Left colon (tissue), 2 donors: ENCODE measurements at regions not wholly inside any gene's neighbourhood (a gene's known extent, or its start where the extent isn't known, plus 50 kb on each side); places are given as distances from the start of the nearest gene placed in this dataset.

Source experiments
- ATAC-seq: fragments of 200-7000 bp; cut with Tn5 transposase; one replicate; pipeline ENCODE4 v1.9.1; 2020; ENCODE audit warnings: mild to moderate bottlenecking, moderate library complexity
- DNase-seq, 2 donors: peaks; one replicate each; pipeline ENCODE4 v3.0.0-alpha.2; 2020
- intact Hi-C, 2 donors: fragments of 100-400 bp; cut with DNase I in 1 of 2; cut with micrococcal nuclease in 1 of 2; formaldehyde crosslinking; loops; one replicate each; pipeline versions ENCODE4 v1.11.2 to v1.14.0; 2022; cut with DNase I, micrococcal nuclease
- donor health status: DM: no; HTN: no; CAD: no.
- donor health status: DM: yes; HTN: yes; CAD: no.

DNA sequence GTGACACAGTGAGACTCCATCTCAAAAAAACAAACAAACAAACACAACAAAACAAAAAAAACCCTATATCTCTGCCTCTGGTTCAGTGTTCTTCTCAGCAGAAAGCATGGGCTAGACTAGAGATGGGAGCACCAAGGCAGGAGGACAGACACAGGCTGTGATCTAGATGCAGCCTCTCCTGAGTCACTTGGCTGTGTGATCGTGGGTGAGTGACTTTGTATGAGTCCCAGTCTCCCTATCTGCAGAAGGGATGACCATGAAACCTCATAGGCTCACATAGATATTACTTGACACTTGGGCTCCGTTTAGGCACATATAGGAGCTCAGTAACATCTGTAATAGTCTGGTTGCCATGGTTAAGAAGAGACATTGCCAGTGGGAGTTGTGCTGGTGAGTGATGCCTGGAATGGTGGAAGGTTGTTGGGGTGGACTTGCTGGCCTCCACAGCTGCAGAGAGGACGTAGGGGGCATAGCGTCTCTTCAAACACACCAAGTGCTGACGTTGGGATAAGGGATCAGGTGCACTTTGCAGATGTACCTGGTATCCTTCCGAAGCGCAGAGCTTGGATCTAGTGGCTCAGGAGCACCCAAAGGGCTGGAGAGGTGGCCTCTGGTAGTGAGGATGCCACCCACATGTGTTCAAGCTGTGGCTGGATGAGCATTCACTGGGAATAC is 318.9 kb upstream of the HS6ST1 start:
- DNase-seq, result peak in 1 of 2 donors; percentile 11
- no peak for ATAC-seq
- intact Hi-C loops, result no loop called here

DNA sequence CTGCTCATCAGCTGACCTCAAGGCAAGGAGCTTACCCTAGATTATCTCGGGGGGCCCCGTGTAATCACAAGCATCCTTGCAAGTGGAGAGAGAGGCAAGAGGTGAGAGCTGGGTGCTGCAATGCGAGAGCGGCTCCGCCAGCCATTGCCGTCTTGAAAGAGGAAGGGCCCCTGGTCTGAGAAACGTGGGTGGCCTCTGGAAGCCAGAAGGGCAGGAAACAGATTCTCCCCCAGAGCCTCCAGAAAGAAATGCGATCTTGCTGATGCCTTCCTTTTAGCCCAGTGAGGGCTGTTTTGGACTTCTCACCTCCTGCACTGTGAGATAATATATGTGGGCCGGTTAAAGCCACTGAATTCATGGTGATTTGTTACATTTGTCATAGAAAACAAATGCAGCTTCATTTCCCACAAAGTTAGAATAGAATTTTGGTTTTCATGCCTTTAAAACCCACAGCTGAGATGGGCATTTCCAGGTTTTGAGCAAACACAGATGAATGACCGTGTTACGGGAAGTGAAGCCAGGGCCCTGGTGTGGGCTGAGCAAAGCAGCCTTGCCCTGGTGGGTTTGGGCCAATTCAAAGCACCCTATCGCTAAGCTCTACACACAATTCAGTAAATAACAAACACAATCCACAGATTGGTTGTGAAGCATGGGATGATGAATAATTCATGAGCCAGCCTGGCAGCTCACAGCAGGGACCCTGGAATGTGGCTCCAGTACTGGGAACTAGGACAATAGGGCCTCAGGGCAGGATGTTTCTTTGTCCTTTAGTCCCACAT is 319.9 kb upstream of the HS6ST1 start:
- intact Hi-C loops, result no loop called here
- ATAC-seq, result no peak

DNA sequence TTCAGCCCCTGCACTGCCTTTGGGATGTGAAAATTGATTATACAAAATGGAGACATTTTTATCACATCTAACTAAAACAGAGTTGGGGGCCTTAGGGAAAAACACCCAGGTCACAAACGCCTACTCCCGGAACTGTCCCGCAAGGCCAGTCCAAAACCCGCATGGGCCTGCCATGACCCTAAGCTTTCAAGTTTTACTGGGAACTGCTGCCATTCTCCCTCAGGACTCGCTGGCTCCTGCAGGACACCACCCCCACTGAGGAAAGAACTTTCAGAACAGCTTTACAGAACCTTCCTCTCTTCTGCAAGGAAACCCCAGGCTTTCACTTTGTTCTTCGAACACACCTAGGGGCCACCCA is 320.4 kb upstream of the HS6ST1 start:
- no peak for DNase-seq
- intact Hi-C loops, result no loop called here
- no peak for ATAC-seq

More for the DNA sequence above, 319.9 kb upstream of the HS6ST1 start:
- no peak for DNase-seq

DNA sequence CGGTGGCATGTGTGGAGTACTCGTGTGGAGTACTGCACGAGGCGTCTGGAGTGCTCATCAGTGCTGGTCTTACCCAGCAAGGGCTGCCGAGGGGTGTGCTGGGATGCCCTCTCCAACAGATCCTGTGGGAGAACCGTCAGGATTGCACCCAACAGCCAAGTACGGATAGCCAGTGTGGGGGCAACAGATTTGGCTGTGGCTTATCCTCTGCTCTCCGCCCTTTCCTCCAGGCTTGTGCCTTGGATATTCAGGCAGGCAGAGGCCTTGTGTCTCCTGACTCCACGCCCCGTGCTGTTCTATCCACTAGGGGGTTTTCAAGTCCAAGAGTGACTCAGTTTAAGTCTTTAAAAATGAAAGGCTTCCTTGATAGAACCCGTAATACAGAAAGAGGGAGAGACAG is 321.0 kb upstream of the HS6ST1 start:
- no peak for ATAC-seq
- intact Hi-C loops, result no loop called here
- no peak for DNase-seq

DNA sequence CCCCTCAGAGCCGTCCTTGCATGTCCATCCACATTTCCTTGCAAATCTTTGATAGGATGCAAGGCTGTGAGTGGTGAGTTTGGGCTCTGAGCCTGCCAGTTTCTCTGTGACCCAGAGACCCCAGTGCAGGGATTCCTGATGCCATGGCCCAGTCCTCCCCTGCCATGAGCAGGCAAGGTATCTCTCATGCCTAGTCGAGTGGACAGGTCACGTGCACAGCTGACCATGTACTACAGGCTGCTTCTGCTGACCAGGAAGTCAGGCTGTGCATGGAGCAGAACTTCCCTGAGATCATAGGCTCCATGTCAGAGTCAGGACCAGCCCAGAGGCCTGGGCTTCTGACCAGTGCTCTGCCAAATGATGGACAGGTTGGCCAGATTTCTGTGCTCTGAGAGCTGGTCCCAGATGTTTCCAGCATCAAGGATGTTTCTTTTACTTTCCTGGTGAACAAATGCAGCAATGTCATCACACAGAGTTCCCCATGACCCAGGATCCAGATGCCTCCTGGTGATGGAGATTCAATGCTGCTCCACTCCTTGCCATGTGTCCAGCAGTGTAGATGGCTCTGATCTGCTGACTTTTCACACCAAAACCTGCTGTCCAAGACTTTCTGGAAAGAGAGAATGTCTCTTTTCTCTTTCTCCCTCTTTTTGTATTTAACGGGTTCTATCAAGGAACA is 321.6 kb upstream of the HS6ST1 start:
- ATAC-seq (no peak), DNase-seq (no peak)
- intact Hi-C loops, result no loop called here

DNA sequence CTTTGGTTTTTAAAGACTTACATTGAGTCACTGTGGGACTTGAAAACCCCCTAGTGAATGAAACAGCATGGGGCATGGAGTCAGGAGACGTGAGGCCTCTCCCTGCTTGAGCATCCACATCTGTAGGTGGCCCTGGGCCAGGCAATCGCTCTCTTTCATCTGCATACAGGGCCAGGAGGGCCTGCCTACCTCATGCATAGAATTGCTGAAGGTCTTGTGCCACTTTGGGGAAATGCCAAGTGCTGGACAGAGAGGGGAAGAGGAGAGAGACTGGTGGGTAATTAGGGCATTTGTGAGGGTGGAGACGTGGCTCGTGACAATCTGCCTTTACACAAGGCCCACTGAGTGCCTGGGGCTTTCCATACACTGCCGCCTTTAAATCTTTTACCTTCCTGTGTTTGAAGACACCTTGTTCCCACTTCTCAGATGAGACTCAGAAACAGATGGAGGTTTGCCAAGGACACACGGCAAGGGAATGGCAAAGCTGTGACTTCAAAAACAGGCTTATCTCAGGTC is 322.2 kb upstream of the HS6ST1 start:
- no peak for ATAC-seq
- DNase-seq, result no peak
- intact Hi-C loops, result no loop called here

DNA sequence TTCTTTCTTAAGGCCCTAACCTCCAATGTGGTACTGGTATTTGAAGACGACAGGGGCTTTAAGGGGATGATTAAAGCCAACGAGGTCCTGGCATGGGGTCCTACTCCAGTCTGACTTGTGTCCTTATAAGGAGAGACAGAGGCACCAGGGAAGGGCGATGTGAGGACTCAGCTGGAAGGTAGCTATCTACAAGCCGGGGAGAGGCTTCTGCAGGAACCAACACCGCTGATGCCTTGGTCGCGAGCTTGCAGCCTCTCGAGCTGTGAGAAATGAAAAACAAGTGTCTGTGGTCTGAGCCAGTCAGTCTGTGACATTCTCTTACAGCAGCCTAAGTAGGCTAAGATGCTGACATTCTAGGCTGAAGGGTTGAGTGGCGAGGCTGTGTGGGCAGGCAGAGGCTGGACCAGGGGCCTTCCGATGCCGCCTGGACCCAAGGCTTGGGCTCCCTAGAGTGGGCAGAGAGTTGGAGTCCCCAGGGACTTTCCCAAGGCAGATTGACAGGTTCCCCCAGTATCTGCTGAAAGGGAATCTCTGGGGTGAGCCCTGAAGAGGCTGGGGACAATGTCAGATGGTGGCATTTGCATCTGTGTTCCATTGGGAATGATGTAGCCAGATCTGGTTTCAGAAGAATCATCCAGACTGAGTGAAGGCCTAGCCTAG is 322.9 kb upstream of the HS6ST1 start:
- intact Hi-C loops, result no loop called here
- DNase-seq, result peak in 1 of 2 donors; percentile 12
- ATAC-seq, result no peak

DNA sequence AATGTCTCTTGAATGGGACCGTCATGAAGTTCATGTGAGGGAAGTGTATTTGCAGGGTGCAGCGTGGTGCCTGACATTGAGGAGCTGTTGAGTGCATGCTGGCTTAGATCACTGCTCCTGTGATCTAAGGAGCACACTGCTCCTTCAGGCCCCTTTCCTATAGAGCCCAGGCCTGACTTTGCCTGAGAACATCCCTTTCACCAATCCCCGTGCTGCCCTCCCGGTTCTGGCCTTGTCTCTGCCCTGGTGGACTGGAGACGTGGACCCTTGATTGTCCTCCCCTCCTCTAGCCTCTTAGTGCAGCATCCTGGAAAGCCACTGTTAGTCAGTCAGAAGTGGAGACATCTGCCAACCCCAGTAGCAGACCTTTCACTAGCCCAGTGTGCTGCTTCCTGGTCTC is 323.6 kb upstream of the HS6ST1 start:
- no peak for ATAC-seq
- intact Hi-C loops, result no loop called here
- DNase-seq, result peak in 1 of 2 donors; percentile 11

DNA sequence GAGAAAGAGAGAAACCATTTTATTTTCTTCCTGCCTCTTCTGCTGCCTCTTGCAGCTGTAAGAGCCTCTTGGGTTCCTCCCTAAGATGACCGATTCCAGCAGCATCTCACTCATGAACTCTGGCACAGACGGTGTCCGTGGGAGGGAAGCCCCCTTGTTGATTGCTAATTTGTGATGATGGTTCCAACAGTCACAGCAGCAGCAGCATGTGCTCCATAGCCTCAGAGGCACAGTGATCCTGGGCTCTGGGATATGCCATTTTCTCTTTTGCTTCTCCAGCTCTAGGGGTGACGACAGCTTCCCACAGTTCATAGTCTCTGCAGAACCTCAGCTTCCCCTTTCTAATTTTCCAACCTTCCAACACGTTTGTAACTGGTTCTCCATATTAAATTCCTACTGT is 324.2 kb upstream of the HS6ST1 start:
- ATAC-seq (no peak), DNase-seq (peak in 1 of 2 donors; percentile 6)

DNA sequence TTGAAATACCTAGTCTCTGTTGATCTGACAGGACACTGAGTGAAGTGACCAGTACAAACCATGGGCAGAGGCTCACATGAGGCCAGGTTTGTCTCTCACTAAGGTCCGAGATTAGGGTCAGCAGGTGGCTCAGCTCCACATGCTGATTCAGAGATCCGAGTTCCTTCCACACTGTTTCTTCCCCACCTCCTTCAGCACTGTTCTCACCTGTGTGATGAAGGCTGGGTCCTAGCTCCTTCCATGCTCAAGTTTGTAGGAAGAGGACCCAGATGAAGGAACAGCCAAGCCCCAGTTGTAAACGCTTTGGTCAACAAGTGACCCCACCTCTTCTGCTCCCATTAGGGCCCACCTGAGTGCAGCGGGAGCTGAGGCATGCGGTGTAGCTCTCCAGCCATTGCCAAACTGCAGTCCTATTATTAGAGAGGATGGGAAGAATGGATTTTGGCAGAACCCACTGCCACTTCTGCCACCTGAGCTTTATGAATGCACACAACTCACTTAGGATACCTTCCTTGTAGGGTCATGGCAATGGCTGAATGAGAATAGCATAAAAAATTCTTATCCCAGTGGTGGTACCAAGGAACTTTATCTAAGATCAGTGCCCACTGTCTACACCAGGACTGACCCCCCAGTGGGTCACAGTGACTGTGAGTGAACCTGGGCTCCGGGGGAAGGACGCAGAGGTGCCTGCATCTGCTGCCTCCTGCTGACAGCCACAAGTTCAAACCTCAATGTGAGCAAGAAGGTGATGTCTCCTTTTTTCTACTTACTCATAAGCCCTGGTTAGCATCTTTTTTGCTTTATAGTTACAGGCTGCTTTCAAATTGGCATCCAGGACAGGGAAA is 324.8 kb upstream of the HS6ST1 start:
- ATAC-seq (no peak), DNase-seq (peak in 1 of 2 donors; percentile 7)
- intact Hi-C loops, result no loop called here

More for the DNA sequence above, 324.2 kb upstream of the HS6ST1 start:
- intact Hi-C loops, result no loop called here

DNA sequence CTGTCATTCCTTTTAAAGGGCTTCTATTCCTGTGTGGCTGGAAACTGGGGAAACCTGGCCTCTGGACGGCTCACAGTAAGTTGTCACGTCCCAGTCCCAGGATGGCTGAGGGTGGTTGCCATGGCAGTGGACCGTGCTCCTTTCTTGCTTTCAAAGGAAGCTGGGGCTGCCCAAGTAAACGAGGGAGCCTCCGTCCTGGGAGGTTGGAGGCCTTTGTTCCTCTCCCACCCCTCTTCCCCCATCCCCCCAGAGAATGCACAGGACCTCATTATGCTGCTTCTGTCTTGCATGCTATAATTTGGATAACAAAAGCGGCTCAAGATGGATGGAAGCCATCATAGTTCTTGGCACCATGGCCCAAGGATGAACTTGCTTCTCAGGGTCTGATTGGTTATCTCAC is 325.5 kb upstream of the HS6ST1 start:
- ATAC-seq (no peak), DNase-seq (no peak)
- intact Hi-C loops, result no loop called here

DNA sequence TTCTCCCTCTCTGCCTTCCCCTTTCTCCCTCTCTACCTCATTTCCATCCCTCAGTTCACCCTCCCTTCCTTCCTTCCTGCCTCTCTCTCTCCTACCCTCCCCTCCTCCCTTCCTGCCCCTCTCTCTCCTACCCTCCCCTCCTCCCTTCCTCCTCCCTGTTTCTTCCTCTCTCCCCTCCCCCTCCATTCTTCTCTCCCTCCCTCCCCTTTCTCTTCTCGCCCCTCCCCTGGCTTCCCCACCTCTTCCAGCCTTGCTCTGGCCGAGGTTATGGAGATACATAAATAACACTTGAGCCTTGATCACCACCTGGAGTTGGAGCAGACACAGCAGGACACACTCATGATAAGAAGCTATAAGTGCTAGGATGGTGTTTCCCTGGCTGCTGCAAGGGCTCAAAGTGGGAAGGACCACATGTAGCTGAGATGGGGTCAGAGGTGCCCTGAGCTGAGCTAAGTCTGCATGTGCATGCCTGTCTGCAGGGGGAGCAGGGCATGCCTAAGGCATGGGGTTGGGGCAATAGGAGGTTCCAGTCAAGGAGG is 326.1 kb upstream of the HS6ST1 start:
- DNase-seq, result no peak

DNA sequence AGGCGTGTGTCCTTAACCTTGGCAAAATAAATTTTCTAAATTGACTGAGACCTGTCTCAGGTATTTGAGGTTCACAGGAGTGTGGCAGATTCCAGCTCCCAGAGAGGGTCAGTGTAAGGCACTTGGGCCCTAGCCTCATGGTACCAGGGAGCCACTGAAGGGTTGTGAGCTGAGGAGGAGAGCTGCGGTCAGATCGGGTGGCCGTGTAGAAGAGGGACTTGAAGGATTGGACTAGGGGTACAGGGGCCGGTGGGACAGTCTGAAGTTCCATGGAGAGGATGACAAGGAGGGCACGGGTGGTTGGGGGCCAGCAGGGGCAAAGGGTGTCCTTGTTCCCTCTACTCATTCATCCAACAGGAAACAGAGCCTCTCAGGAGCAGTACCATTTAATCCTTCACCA is 327.0 kb upstream of the HS6ST1 start:
- intact Hi-C loops, result no loop called here
- DNase-seq (no peak), ATAC-seq (no peak)

More for the DNA sequence above, 326.1 kb upstream of the HS6ST1 start:
- intact Hi-C loops, result no loop called here
- ATAC-seq, result no peak

DNA sequence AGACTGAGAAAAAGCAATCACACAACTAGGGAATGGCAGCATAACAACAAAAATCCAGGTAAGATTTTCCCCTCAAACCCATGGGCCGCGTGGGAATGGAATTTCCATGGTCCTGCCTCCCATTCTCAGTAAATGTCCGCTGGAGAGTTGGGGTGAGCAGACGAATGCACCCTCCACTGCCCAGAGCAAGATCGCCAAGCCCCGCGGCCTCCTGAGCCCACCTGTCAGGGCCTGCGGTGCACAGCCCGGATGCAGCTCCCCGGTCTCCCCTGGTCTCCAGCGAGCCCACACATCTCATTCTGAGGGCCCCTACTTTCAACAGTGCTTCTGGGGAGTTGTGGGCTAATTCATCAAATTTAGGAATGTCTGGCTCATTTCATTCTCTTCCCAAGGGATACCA is 327.4 kb upstream of the HS6ST1 start:
- ATAC-seq (no peak), DNase-seq (no peak)
- intact Hi-C loops, result no loop called here

DNA sequence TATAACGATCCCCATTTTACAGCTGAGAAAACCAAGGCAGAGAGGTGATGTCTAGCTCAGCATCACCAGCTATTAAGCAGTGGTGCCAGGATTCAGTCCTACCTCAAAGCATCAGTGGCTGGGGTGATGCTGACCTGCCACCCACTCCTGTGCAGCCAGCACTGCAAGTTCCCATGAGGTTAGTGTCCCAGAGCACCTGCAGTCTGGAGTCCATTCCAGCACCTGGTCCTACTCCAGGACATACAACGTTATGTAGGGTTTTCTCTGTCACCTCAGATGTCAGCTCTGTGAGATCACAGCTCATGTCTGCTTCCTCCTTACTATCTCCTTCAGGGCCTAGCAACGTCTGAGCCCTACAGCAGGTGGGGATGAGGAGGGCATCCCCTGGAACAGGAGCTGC is 328.0 kb upstream of the HS6ST1 start:
- intact Hi-C loops, result no loop called here
- DNase-seq, result no peak
- ATAC-seq, result no peak

DNA sequence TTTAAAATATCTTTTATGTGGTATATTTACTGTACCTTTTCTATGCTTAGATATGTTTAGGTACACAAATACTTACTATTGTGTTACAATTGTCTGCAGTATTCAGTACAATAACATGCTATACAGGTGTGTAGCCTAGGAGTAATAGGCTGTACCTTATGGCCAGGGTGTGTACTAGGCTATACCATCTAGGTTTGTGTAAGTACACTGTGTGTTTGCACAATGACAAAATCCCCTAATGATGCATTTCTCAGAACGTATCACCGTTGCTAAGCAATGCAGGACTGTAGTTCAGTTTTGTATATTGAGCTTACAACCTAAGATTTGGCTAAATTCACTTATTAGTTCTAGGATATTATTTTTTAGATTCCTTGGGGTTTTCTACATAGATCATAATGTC is 332.3 kb upstream of the HS6ST1 start:
- DNase-seq (no peak), ATAC-seq (no peak)
- intact Hi-C loops, result no loop called here

DNA sequence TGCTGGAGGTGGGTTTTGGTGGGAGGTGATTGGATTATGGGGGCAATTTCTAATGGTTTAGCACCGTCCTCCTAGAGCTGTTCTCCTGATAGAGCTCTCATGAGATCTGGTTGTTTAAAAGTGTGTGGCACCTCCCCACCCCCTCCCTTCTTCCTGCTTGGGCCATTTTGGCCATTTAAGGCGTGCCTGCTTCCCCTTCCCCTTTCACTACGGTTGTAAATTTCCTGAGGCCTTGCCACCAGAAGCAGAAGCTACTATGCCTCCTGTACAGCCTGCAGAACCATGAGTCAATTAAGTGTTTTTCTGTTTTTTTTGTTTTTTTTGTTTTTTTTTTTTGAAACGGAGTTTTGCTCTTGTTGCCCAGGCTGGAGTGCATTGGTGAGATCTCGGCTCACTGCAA is 335.7 kb upstream of the HS6ST1 start:
- DNase-seq (no peak), ATAC-seq (no peak)
- intact Hi-C loops, result no loop called here

DNA sequence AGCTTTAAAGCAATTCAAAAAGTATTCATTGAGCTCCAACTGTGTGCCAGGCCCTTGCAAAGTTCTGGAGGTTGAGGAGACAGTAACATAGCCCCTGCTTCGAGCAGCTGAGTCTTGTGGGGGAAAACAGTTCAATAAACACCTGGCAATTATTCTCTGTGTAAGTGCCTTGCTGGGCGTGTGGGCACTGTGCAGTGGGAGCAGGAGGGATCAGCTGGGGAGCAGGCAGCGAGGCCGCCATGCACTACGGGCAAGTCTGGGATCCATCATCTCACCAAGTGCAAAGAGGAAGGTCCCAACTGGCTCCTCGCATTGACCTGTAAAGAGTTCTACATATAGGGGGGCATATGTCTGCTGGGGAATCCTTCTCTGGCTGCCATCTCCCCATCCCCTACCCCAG is 342.2 kb upstream of the HS6ST1 start:
- intact Hi-C loops, result no loop called here
- DNase-seq (no peak), ATAC-seq (no peak)
